A549 (cell line): ENCODE measurements at regions not wholly inside any gene's neighbourhood (a gene's known extent, or its start where the extent isn't known, plus 50 kb on each side); places are given as distances from the start of the nearest gene placed in this dataset.

Experiments used
- CBX2 ChIP-seq: fragments of 200-600 bp; sonication (generic); IDR thresholded peaks from 2 replicates; pipeline ENCODE4 v1.6.1; 2016; ENCODE audit warnings: low read depth, mild to moderate bottlenecking, borderline replicate concordance
- POLR2A ChIP-seq: IDR thresholded peaks from 2 replicates; pipeline ENCODE4 v1.6.1; 2012; ENCODE audit warnings: mild to moderate bottlenecking, low read length
- TF ChIP-seq, protein P1 (sequence below): IDR thresholded peaks from 2 replicates; pipeline ENCODE4 v1.6.1; 2012

DNA sequence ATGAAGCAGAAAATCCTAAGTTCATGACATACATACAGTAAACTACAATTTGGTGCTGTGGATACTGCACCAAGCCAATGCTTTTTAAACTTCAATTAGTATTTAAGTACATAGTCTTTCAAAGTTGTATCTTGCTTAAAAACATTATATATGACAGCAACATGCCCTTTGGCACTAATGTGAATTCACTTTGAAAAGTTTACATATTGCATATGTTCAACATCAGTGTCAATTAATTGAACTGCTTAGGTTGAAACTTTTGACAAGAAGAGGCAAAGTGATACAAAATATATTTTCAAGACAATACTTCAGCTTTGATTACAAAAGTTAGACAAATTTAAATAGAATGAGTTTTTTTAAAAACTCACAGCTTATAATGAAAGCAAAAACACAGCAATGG lies 119.4 kb upstream of the ROBO2 start:
- TF ChIP-seq CBX2 (no peak), POLR2A (no peak)
- TF ChIP-seq, protein P1, sequence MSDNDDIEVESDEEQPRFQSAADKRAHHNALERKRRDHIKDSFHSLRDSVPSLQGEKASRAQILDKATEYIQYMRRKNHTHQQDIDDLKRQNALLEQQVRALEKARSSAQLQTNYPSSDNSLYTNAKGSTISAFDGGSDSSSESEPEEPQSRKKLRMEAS: no peak
